HG03469 (cell line): ENCODE measurements at regions not wholly inside any gene's neighbourhood (a gene's known extent, or its start where the extent isn't known, plus 50 kb on each side); places are given as distances from the start of the nearest gene placed in this dataset.
"Not testable (repeated sequence)": the region's sequence is repeated elsewhere in the genome, so short reads cannot be mapped to it uniquely, and the experiment has no call there.

Experiments
- ATAC-seq: cut with Tn5 transposase; IDR thresholded peaks from one replicate; pipeline ENCODE4 v1.9.1; 2021; ENCODE audit warnings: mild to moderate bottlenecking, moderate library complexity, moderate number of reproducible peaks; ENCODE audit not compliant: unreplicated experiment

DNA sequence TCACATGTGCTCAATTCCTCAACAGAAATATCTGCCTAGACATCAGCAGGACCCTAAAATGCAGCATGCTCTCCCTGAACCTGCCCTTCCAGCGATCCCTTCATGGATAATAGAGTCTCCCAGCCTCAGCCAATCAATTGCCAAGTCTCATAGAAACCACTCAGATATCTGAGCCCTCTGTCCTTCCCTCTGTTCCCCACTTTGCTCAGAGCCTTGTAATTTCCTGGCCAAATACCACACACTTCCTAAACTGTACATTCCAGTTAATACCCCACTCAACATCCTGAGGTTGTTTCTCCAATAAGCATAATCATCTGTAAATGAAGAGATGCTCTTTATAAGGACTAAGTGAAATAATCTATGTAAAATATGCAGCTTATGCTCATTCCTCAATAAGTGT, 59.3 kb upstream of the PTGFRN start:
- ATAC-seq, result no peak

DNA sequence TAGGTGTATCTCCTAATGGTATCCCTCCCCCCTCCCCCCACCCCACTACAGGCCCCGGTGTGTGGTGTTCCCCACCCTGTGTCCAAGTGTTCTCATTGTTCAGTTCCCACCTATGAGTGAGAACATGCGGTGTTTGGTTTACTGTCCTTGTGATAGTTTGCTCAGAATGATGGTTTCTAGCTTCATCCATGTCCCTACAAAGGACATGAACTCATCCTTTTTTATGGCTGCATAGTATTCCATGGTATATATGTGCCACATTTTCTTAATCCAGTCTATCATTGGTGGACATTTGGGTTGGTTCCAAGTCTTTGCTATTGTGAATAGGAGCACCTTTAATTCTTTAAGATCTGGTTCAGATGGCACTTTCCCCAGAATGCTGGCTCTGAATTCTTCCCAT, 58.5 kb upstream of the PTGFRN start:
- ATAC-seq, result not testable (repeated sequence)

DNA sequence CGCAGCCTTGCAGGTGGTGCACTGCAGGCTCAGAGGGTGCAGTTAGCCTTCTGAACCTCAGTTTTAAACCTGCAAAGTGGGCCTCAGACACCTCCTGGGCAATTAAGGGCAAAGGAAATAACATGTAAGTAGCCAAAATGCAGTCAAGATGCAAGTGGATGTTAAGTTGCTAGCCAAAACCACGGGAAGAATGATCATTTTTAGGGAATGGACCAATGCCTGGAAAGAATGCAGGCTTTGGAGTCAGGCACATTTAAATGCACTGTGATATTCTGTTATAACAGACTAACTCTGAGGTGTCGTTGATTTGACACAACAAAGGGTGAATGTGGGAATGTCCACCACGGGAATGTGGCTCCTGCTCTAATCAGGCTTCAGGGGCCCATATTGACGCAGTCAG, 57.9 kb upstream of the PTGFRN start:
- ATAC-seq, result no peak

DNA sequence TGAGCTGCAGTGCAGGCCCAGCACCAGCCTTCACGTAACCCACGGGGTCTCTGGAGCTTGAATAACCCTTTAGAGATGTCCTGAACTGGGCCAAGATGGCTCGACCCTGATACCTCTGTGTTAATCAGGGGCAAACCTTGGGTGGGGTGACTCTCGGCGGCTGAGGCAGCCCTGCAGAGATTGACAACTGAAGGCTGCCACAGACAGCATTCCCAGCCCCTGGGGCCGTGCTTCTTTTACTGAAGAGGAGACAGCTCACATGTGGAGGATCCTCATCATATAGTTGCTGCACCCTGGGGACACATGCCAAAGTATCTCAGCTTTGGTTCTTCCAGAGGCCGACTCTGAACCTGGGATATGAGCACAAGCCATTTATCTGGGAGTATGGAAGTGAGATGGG, 57.3 kb upstream of the PTGFRN start:
- ATAC-seq, result no peak

DNA sequence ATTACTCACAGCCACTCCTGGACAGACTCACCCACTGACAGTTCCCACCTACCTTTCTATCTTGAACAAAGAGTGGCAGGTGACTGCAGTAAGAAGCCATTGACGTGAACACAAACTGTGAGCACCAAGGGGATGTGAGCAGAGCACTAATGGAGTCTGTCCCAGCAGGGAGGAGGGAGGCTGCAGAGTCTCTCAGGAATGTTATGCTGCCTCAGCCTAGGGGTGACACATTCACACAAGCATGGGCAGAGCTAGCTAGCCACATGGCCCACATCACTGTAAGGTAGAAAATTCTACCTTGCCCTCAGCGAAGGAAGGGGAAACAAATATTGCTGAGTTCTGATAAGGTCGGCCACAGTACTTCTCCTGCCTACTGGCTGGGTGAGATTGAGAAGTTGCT, 56.8 kb upstream of the PTGFRN start:
- ATAC-seq, result no peak

DNA sequence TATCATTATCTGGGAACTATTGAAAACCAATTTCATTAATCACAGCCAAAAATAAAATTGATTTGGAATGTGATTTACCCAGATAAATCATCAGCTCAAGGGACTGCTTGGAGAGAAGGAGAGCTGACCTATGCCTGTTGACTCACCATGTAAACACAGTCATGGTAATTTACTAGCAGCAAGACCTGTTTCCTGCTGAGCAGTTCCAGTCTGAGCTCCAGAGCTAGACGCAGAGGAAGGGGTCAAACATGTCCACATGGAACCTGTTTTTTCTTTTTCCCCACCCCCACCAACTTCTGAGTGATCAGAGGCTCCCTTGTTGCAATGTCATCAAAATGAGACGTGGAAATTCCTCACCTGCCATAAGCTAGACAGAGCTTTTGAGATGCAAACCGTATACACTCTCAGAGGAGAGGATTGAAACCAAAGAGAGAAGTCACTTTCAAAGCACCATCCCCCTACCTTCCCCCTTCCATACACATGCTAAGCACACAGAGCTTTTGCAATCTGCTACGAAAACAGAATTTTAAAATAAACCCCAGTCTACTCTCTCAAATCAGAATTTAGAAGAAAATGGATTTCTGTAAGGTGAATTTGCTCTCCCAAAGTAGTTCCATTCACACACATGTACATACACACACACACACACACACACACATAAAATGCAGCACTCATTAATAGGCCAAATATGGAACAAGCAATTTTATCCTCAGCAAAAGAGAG, 55.9 kb upstream of the PTGFRN start:
- ATAC-seq, result no peak

DNA sequence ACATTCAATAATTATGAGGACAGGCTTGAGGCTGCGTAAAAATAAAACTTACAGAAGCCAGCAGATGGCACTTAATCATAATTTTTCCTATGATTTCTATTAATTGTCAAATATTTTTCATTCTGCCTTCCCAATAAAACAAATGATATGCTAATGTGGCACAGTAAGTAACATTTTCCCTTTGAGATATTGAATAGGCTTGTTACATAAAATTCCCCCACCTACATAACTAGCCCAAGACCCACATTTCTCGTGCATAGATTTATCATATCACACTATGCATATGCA, 55.4 kb upstream of the PTGFRN start:
- ATAC-seq, result no peak

DNA sequence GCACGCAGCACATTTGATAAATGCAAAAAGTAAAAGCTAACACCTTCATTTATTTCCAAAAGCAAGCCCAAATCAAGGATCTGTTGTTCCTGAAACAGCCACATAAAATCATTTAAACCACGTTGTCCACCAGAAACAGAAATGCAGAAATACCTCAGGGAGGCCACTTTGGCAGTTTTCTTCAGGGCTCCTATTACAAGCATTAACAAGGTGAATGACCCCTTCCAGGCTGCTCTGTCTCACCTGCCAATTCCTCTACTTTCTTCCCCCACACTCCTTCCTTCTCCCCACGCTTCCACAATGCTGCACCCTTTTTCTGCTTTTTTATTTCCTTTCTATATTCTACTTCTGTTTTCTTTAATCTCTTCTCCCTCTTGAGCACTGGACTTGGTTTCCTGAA, 55.0 kb upstream of the PTGFRN start:
- no peak for ATAC-seq

DNA sequence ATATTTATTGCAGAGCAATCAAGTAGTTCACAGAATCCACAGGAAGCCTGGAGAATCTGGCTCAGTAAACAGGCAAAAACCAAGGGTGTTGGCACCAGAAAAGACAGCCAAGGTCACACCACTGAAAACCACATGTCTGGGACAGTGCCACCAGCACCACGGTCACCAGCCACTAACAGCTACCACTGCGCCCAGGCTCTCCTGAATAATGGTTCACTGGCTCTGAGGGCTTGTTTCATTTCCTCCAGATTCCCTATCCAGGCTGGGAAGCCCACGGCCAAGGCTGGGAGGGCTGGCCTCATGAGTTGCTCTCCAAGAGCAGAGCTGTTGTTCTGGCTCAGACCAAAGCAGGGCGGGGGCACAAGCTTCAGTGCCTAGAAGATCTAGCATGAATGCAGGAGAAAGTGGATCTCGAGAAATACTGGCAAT, 54.5 kb upstream of the PTGFRN start:
- ATAC-seq, result no peak

DNA sequence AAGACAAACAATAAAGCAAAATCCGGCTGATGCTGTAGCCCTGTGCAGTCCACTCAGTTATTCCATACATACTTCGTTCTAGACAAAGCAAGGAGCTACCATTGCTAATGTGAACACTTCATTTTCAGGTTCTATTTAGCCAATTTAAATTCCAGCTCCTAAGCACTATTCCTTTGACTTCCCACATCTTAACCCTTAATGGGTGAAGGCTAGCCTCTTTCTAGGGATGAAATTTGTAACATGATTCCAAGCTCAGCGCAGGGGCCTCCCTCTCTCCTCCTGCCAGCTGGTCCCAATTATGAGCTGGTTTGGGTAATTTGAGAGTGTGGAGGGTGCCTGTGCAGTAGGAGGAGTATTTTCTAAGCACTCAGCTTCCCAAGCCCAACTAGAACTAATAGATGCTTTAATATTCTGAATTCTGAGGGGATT, 53.9 kb upstream of the PTGFRN start:
- no peak for ATAC-seq

DNA sequence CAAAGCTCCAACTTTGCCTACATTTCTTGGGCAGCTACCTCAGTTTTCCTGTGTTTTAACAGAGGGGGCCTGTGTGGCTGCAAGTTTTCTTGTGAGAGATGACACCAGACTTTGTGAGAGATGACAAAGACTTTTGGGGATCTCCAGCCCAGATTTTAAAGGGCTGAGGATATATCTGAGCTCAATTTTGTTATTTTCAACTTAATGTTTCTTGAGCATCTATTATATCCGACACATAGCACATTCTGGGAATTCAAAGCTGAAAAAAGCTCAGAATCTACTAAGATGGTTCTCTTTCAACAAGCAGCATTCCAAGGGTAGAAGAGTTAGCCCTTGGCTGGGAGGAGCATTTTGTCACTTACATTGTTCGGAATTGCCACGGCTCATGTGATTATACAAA, 53.4 kb upstream of the PTGFRN start:
- ATAC-seq, result no peak

DNA sequence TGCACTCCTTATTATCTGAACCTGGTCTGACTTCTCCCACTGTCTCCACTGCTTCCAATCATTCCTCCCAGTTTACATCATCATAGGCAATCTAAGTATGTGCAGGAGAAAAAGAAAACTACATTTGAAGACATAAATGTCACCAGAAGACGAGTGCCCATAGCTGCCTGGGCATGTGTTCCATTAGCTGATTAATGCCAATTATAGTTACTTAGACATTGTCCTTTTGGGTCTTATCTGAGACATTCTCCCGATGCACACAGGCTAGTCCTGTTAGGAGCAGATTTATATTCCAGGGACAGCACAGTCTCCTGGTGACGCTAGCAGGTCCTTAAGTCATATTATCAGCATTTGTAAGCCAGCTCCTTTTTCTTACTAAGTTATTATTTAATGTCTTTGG, 52.6 kb upstream of the PTGFRN start:
- ATAC-seq, result no peak
